ENCODE measurements at regions not wholly inside any gene's neighbourhood (a gene's known extent, or its start where the extent isn't known, plus 50 kb on each side); places are given as distances from the start of the nearest gene placed in this dataset.

GRCh38 chr9:89234205-89235067, 55.8 kb upstream of the SHC3 start:
- H3K4me1 ChIP-seq (ENCODE audit: control insufficient read depth in 3 of 3, insufficient read depth in 3 of 3, low read length in 3 of 3): peaks cover 0 to 2% (median 0%) of the 10 kb centered on the region in 3 donors
- peak overlapping the region in 1 of 3 donors; percentile 36 for H3K9ac ChIP-seq (ENCODE audit: low read depth in 1 of 3, low read length in 3 of 3)
- peak overlapping the region in 2 of 3 donors; percentile 8 to 37 for H3K4me3 ChIP-seq (ENCODE audit: low read length in 3 of 3)
- peaks cover 0 to 13% (median 3%) of the 10 kb centered on the region in 3 donors for H3K27me3 ChIP-seq (ENCODE audit: control insufficient read depth in 3 of 3, insufficient read depth in 3 of 3, low read length in 3 of 3)
- peaks cover 0 to 2% (median 0%) of the 10 kb centered on the region in 3 donors for H3K9me3 ChIP-seq (ENCODE audit: control insufficient read depth in 3 of 3, low read length in 3 of 3)
- no peak overlapping the region for H3K27ac ChIP-seq (ENCODE audit: low read depth, low read length)
- H3K36me3 ChIP-seq (ENCODE audit: control insufficient read depth in 3 of 3, insufficient read depth in 3 of 3, low read length in 3 of 3): no peaks in the 10 kb centered on the region

GRCh38 chr9:89236955-89237573, 58.4 kb upstream of the SHC3 start:
- H3K4me1 ChIP-seq (ENCODE audit: control insufficient read depth in 3 of 3, insufficient read depth in 3 of 3, low read length in 3 of 3): peaks cover 0 to 2% (median 0%) of the 10 kb centered on the region in 3 donors
- H3K27ac ChIP-seq (ENCODE audit: low read depth, low read length): no peak overlapping the region
- H3K9me3 ChIP-seq (ENCODE audit: control insufficient read depth in 3 of 3, low read length in 3 of 3): no peaks in the 10 kb centered on the region
- no peak overlapping the region for H3K4me3 ChIP-seq (ENCODE audit: low read length in 3 of 3)
- H3K9ac ChIP-seq (ENCODE audit: low read depth in 1 of 3, low read length in 3 of 3): no peak overlapping the region
- no peaks in the 10 kb centered on the region for H3K36me3 ChIP-seq (ENCODE audit: control insufficient read depth in 3 of 3, insufficient read depth in 3 of 3, low read length in 3 of 3)
- peaks cover 0 to 13% (median 3%) of the 10 kb centered on the region in 3 donors for H3K27me3 ChIP-seq (ENCODE audit: control insufficient read depth in 3 of 3, insufficient read depth in 3 of 3, low read length in 3 of 3)

- H3K9ac ChIP-seq (ENCODE audit: low read depth in 1 of 3, low read length in 3 of 3): no peak overlapping the region
- H3K27ac ChIP-seq (ENCODE audit: low read depth, low read length): no peak overlapping the region
- peaks cover 0 to 2% (median 0%) of the 10 kb centered on the region in 3 donors for H3K4me1 ChIP-seq (ENCODE audit: control insufficient read depth in 3 of 3, insufficient read depth in 3 of 3, low read length in 3 of 3)
- H3K9me3 ChIP-seq (ENCODE audit: control insufficient read depth in 3 of 3, low read length in 3 of 3): no peaks in the 10 kb centered on the region
- no peaks in the 10 kb centered on the region for H3K36me3 ChIP-seq (ENCODE audit: control insufficient read depth in 3 of 3, insufficient read depth in 3 of 3, low read length in 3 of 3)
- peaks cover 0 to 13% (median 3%) of the 10 kb centered on the region in 3 donors for H3K27me3 ChIP-seq (ENCODE audit: control insufficient read depth in 3 of 3, insufficient read depth in 3 of 3, low read length in 3 of 3)
- H3K4me3 ChIP-seq (ENCODE audit: low read length in 3 of 3): no peak overlapping the region
Observed at GRCh38 chr9:89238424-89238823, 59.8 kb upstream of the SHC3 start.

GRCh38 chr9:89243296-89244061, 64.9 kb upstream of the SHC3 start:
- Histone ChIP-seq H3K27me3 (ENCODE audit: control insufficient read depth in 3 of 3, insufficient read depth in 3 of 3, low read length in 3 of 3) (no peaks in the 10 kb centered on the region), H3K9me3 (ENCODE audit: control insufficient read depth in 3 of 3, low read length in 3 of 3) (no peaks in the 10 kb centered on the region), H3K27ac (ENCODE audit: low read depth, low read length) (no peak overlapping the region), H3K4me1 (ENCODE audit: control insufficient read depth in 3 of 3, insufficient read depth in 3 of 3, low read length in 3 of 3) (no peaks in the 10 kb centered on the region), H3K9ac (ENCODE audit: low read depth in 1 of 3, low read length in 3 of 3) (no peak overlapping the region), H3K4me3 (ENCODE audit: low read length in 3 of 3) (no peak overlapping the region), H3K36me3 (ENCODE audit: control insufficient read depth in 3 of 3, insufficient read depth in 3 of 3, low read length in 3 of 3) (no peaks in the 10 kb centered on the region)

- Histone ChIP-seq H3K9me3 (ENCODE audit: control insufficient read depth in 3 of 3, low read length in 3 of 3) (no peaks in the 10 kb centered on the region), H3K27me3 (ENCODE audit: control insufficient read depth in 3 of 3, insufficient read depth in 3 of 3, low read length in 3 of 3) (no peaks in the 10 kb centered on the region), H3K4me1 (ENCODE audit: control insufficient read depth in 3 of 3, insufficient read depth in 3 of 3, low read length in 3 of 3) (no peaks in the 10 kb centered on the region), H3K27ac (ENCODE audit: low read depth, low read length) (no peak overlapping the region), H3K4me3 (ENCODE audit: low read length in 3 of 3) (no peak overlapping the region), H3K9ac (ENCODE audit: low read depth in 1 of 3, low read length in 3 of 3) (no peak overlapping the region), H3K36me3 (ENCODE audit: control insufficient read depth in 3 of 3, insufficient read depth in 3 of 3, low read length in 3 of 3) (no peaks in the 10 kb centered on the region)
Observed at GRCh38 chr9:89246840-89247239, 64.2 kb upstream of the CKS2 start.

- H3K9me3 ChIP-seq (ENCODE audit: control insufficient read depth in 3 of 3, low read length in 3 of 3): no peaks in the 10 kb centered on the region
- no peak overlapping the region for H3K9ac ChIP-seq (ENCODE audit: low read depth in 1 of 3, low read length in 3 of 3)
- no peaks in the 10 kb centered on the region for H3K4me1 ChIP-seq (ENCODE audit: control insufficient read depth in 3 of 3, insufficient read depth in 3 of 3, low read length in 3 of 3)
- H3K27me3 ChIP-seq (ENCODE audit: control insufficient read depth in 3 of 3, insufficient read depth in 3 of 3, low read length in 3 of 3): no peaks in the 10 kb centered on the region
- H3K36me3 ChIP-seq (ENCODE audit: control insufficient read depth in 3 of 3, insufficient read depth in 3 of 3, low read length in 3 of 3): no peaks in the 10 kb centered on the region
- no peak overlapping the region for H3K4me3 ChIP-seq (ENCODE audit: low read length in 3 of 3)
- H3K27ac ChIP-seq (ENCODE audit: low read depth, low read length): no peak overlapping the region
Observed at GRCh38 chr9:89247431-89248353, 63.3 kb upstream of the CKS2 start.

GRCh38 chr9:89249001-89249400, 62.0 kb upstream of the CKS2 start:
- no peaks in the 10 kb centered on the region for H3K9me3 ChIP-seq (ENCODE audit: control insufficient read depth in 3 of 3, low read length in 3 of 3)
- H3K36me3 ChIP-seq (ENCODE audit: control insufficient read depth in 3 of 3, insufficient read depth in 3 of 3, low read length in 3 of 3): no peaks in the 10 kb centered on the region
- H3K9ac ChIP-seq (ENCODE audit: low read depth in 1 of 3, low read length in 3 of 3): no peak overlapping the region
- no peak overlapping the region for H3K4me3 ChIP-seq (ENCODE audit: low read length in 3 of 3)
- H3K27ac ChIP-seq (ENCODE audit: low read depth, low read length): no peak overlapping the region
- H3K4me1 ChIP-seq (ENCODE audit: control insufficient read depth in 3 of 3, insufficient read depth in 3 of 3, low read length in 3 of 3): no peaks in the 10 kb centered on the region
- H3K27me3 ChIP-seq (ENCODE audit: control insufficient read depth in 3 of 3, insufficient read depth in 3 of 3, low read length in 3 of 3): no peaks in the 10 kb centered on the region

GRCh38 chr9:89252651-89253267, 58.2 kb upstream of the CKS2 start:
- Histone ChIP-seq H3K36me3 (ENCODE audit: control insufficient read depth in 3 of 3, insufficient read depth in 3 of 3, low read length in 3 of 3) (no peaks in the 10 kb centered on the region), H3K4me1 (ENCODE audit: control insufficient read depth in 3 of 3, insufficient read depth in 3 of 3, low read length in 3 of 3) (no peaks in the 10 kb centered on the region), H3K9me3 (ENCODE audit: control insufficient read depth in 3 of 3, low read length in 3 of 3) (no peaks in the 10 kb centered on the region), H3K27ac (ENCODE audit: low read depth, low read length) (no peak overlapping the region), H3K9ac (ENCODE audit: low read depth in 1 of 3, low read length in 3 of 3) (no peak overlapping the region), H3K4me3 (ENCODE audit: low read length in 3 of 3) (no peak overlapping the region), H3K27me3 (ENCODE audit: control insufficient read depth in 3 of 3, insufficient read depth in 3 of 3, low read length in 3 of 3) (no peaks in the 10 kb centered on the region)

All from skeletal muscle tissue (tissue), 3 donors.